Epithelial cell of prostate (primary cell): ENCODE measurements at regions not wholly inside any gene's neighbourhood (a gene's known extent, or its start where the extent isn't known, plus 50 kb on each side); places are given as distances from the start of the nearest gene placed in this dataset.

ENCODE experiments used
- DNase-seq: peaks from one replicate; pipeline ENCODE4 v3.0.0-alpha.2; 2011; ENCODE audit warnings: low read depth, low spot score
- H3K27ac ChIP-seq: fragments of 450-650 bp; 2 replicates; pipeline ENCODE4 v1.5.1; 2017; ENCODE audit warnings: mild to moderate bottlenecking

DNA sequence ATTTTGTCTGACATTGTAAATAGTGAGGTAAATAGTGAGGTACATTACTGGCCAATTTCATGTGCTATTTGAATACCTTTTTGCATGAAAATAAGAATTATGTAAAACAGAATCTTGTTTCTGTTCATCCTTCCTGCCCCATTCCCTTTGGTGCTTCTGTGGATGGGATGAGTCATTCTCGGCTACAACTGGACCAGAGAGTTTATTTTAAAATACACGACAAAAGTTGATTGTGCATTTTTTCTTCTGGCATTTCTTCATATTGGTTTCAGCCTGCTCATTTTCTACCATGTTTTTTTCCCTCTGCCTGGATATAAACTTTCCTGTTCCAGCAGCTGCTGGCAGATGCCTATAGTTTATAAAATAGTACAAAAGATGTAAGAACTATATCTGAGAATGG, 107.5 kb downstream of the CYSLTR2 start:
- DNase-seq: no peak
- no peak overlapping the region for H3K27ac ChIP-seq

GRCh38 chr13:48769107-48769704, 115.5 kb downstream of the CYSLTR2 start:
- no peak for DNase-seq
- no peak overlapping the region for H3K27ac ChIP-seq

DNA sequence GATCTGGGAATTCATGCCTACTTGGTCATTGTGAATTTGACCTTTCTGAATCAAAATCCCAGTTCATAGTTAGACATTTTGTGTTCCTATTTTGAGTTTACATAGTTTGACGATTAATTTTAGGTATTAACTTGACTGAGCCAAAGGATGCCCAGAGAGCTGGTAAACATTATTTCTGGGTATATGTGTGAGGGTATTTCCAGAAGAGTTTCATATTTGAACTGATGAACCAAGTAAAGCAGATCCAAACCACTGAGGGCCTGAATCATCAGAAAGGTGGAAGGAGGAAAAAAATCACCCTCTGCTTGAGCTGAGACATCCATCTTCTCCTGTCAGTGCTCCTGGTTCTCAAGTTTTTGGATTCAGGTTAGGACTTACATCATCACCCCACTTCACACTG, 116.6 kb downstream of the CYSLTR2 start:
- no peak for DNase-seq
- H3K27ac ChIP-seq: no peak overlapping the region

DNA sequence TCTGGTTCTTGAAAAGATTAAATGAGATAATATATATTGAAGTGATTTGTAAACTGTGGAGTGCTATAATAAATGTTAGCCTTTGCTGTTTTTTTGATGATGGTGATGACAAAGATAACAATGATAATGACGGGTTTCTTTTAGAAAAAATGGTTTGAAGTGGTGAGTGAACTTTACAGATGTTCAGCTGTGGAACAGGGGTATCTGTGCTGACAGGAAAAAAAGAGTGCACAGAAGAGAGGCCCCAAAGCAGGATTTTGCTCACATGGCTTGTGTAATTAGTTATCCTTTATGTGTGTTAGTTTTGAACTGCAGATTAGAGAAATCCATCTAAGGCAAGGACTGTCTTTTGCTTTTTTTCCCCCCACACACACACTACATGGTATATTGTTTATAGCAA, 119.2 kb downstream of the CYSLTR2 start:
- DNase-seq: no peak
- H3K27ac ChIP-seq: no peak overlapping the region

GRCh38 chr13:48773531-48774275, 120.0 kb downstream of the CYSLTR2 start:
- no peak for DNase-seq
- no peak overlapping the region for H3K27ac ChIP-seq

DNA sequence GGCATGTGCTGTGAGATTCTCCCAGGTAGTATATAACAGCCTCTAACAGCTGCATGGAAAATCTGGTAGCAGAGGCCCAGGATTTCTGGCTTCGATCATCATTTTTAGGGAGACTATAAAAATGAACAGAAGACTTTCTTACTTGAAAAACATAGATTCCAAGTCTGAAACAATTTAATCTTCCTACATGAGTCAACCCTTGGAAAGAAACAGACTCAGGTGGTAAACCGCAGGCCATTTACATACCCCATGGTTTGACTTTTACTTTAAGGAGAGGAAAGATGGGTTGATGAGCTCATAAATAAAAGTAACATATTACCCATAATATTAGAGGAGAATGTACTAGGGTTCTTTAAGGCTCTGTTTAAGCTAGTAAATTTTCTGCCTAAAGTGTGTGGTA, 121.6 kb downstream of the CYSLTR2 start:
- DNase-seq: no peak
- no peak overlapping the region for H3K27ac ChIP-seq

DNA sequence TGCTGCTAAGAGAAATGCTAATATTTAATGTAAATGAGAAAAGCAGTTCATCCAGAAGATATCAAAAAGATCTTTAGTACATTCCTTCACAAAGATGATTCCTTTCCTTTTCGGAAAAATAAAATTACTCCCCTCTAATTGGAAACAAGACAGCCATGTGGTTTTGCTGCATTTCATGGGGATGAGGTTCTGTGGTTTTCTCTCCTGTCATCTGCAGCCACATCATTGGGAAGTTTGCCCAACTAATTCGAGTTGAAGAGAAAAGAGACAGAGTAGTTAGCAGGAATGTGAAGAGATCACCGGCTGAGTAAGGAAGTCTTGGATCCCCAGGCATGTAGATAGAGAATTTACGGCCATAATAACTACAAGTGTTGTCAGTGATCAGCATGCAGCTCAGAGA, 122.1 kb downstream of the CYSLTR2 start:
- H3K27ac ChIP-seq: no peak overlapping the region
- DNase-seq: no peak

DNA sequence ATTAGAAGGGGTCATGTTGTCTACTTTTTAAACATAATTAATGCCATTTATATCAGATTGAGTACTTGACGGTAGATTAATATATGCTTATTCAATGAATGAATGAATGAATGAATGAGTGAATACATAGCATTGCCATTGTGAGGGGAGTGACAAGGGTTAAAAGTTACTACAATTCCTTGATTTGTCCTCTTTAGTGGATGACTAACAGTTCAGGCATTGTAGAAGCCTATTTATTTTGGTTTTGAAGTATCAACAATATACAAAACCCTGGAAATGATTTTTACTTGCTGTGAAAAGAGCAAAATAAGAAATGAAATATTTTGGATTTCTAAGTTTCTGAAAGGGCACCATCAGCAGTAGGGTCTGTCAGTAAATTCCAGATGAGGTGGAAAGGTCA, 122.7 kb downstream of the CYSLTR2 start:
- no peak for DNase-seq
- no peak overlapping the region for H3K27ac ChIP-seq

- H3K27ac ChIP-seq: no peak overlapping the region
- DNase-seq: no peak
Observed at GRCh38 chr13:48778610-48779009, 124.9 kb downstream of the CYSLTR2 start.

DNA sequence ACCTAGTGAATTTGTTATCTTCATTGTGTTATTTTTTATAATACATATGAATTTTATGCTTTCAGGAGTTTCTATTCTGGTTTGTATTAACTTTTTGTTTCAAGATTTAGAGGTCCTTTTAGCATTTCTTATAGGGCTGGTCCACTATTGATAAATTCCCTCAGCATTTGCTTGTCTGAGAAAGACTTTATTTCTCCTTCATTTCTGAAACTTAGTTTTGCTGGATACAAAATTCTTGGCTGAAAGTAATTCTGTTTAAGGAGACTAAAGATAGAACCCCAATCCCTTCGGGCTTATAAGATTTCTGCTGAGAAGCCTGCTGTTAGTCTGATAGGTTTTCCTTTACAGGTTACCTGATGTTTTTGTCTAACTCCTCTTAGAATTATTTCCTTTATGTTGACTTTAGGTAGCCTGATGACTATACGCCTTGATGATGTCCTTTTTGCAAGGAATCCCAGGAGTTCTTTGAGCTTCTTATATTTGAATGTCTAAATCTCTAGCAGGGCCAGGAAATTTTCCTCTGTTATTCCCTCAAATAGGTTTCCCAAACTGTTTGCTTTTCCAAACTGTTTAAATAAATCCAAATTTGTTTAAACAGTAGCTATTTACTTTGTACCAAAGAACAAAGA, 127.1 kb downstream of the CYSLTR2 start:
- no peak for DNase-seq
- no peak overlapping the region for H3K27ac ChIP-seq

DNA sequence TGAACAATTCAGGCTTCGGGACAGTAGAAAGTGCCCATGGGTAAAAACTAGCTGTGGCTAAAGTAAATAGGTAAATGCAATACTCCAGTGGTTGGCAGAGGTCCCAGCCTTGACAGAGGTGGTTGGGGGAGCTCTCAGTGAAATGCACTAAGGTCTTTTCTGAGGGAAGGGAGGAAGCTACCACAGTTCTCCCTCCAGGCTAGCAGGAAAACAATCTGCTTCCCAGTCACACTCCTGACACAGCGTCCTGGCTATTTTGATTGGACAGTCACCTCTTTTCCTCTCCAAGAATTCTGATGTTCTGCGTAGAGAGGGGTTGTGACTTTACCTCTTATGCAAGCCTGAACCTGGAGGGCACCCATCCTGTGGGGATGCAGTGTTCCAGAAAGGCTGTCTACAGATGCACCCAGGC, 128.7 kb downstream of the CYSLTR2 start:
- no peak for DNase-seq
- H3K27ac ChIP-seq: no peak overlapping the region

GRCh38 chr13:48783181-48783630, 129.5 kb downstream of the CYSLTR2 start:
- no peak overlapping the region for H3K27ac ChIP-seq
- DNase-seq: no peak

- H3K27ac ChIP-seq: no peak overlapping the region
Observed at GRCh38 chr13:48783695-48784230, 130.0 kb downstream of the CYSLTR2 start.

GRCh38 chr13:48784916-48785548, 131.3 kb downstream of the CYSLTR2 start:
- DNase-seq: no peak
- no peak overlapping the region for H3K27ac ChIP-seq

More at GRCh38 chr13:48783695-48784230, 130.0 kb downstream of the CYSLTR2 start:
- no peak for DNase-seq

DNA sequence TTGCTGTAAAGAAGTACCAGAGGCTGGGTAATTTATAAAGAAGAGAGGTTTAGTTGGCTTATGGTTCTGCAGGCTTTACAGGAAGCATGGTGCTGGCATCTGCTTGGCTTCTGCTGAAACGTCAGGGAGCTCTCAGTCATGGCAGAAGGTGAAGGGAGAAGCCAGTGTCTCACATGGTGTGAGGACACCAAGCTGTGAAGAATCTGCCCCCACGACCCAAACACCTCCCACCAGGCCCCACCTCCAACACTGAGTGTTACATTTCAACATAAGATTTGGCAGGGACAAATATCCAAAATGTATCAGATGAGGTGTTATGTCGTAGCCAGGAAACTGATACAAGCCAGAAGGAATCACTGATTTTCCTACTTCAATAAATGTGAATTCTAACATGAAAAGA, 136.5 kb downstream of the CYSLTR2 start:
- no peak overlapping the region for H3K27ac ChIP-seq
- no peak for DNase-seq

GRCh38 chr13:48790966-48791365, 137.2 kb downstream of the CYSLTR2 start:
- DNase-seq: no peak
- no peak overlapping the region for H3K27ac ChIP-seq

- no peak overlapping the region for H3K27ac ChIP-seq
- DNase-seq: no peak
Observed at GRCh38 chr13:48797127-48797526, 143.4 kb downstream of the CYSLTR2 start.

GRCh38 chr13:48797761-48798160, 144.0 kb downstream of the CYSLTR2 start:
- no peak overlapping the region for H3K27ac ChIP-seq
- DNase-seq: no peak

DNA sequence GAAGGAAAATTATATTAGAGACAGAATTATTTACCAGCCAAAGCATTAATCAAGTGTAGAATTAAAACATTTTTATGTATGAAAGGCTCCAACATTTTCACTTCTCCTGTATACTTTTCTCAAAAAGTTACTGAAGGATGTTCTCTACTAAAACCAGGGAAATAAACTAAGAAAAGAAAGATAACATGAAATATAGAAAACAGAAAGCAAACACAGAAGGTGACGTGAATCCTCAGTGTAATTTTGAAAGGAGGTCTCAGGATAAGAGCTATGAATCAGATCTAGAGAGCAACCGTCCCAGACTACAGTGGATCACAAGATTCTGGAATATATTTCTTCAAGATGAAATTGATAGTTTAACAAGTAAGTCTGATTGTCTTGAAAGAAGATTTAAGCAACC, 144.5 kb downstream of the CYSLTR2 start:
- H3K27ac ChIP-seq: no peak overlapping the region
- DNase-seq: no peak

DNA sequence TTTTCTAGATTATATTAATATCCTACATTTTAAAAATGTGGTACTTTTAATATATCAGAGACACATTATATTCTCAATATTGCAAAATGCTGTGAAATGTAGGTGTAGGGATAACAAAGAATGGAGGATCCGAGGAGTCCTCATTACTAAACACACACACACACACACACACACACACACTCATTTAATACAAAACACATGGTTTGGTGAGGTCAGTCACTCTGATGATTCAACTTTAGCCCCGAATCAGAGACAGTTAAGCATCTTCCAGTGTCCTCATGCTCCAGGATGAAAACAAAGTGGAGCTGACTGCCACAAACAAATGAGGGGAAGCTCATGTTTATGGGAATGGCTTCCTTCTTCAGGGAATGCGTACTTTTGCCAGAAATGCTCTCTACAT, 147.5 kb downstream of the CYSLTR2 start:
- no peak for DNase-seq
- no peak overlapping the region for H3K27ac ChIP-seq
